ENCODE measurements at regions not wholly inside any gene's neighbourhood (a gene's known extent, or its start where the extent isn't known, plus 50 kb on each side); places are given as distances from the start of the nearest gene placed in this dataset.
A peak's percentile ranks its signal among the peaks of the same experiment; 100 is the strongest.

DNA sequence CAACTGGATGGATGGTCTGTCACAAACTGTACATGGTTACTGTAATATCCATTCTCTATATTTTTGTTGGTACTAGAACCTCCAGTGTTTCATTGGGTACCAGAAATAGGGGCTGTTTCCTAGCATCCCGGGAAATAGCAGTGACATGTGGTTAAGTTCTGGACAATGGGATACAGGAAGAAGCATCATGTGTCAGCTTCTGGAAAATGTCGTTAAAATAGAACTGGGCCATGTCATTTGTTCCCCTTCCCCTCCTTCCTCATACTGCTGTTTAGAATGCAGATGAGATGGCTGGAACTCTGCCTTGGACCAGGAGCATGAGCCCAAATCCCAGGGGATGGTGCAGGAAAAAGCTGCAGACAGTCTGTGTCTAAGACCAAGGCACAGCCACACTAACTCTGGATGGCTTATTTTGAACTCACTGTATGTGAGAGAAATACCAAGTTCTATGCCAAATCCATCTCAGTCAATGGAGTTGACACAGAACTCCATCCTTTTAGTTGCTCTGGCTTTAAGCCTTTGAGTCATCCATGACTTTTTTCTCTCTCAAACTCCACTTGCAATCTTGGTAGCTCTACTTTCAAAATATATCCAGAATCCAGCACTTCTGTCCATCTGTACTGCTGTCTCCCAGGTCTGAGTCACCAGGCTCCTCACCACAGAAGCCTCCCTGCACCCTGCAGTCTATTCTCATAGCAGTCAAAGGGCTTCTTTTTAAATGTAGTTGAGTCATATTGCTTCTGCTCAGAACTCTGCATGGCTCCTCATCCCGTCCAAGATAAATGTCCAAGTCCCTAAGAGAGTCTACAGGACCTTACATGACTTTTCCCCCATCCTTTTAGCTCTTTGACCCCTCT is 184.2 kb downstream of the NSG2 start:
- H3K79me2 ChIP-seq (ENCODE audit: control insufficient read depth, insufficient read depth, low read length): no peaks in the 10 kb centered on the region
- no peak overlapping the region for H2AFZ ChIP-seq (ENCODE audit: low read length)
- peak; percentile 10 to 98 for DNase-seq (ENCODE audit: low read depth in 2 of 2)
- H3K9ac ChIP-seq (ENCODE audit: insufficient read depth, low read length): no peak overlapping the region
- no peaks in the 10 kb centered on the region for H4K20me1 ChIP-seq (ENCODE audit: control insufficient read depth, extremely low read depth, insufficient read depth, low read length)
- H3K27ac ChIP-seq (ENCODE audit: insufficient read depth, low read length): no peak overlapping the region
- no peaks in the 10 kb centered on the region for H3K4me1 ChIP-seq (ENCODE audit: control insufficient read depth, extremely low read depth, insufficient read depth, low read length)
- no peaks in the 10 kb centered on the region for H3K27me3 ChIP-seq (ENCODE audit: control insufficient read depth, insufficient read depth, low read length)
- TF ChIP-seq, protein P1, sequence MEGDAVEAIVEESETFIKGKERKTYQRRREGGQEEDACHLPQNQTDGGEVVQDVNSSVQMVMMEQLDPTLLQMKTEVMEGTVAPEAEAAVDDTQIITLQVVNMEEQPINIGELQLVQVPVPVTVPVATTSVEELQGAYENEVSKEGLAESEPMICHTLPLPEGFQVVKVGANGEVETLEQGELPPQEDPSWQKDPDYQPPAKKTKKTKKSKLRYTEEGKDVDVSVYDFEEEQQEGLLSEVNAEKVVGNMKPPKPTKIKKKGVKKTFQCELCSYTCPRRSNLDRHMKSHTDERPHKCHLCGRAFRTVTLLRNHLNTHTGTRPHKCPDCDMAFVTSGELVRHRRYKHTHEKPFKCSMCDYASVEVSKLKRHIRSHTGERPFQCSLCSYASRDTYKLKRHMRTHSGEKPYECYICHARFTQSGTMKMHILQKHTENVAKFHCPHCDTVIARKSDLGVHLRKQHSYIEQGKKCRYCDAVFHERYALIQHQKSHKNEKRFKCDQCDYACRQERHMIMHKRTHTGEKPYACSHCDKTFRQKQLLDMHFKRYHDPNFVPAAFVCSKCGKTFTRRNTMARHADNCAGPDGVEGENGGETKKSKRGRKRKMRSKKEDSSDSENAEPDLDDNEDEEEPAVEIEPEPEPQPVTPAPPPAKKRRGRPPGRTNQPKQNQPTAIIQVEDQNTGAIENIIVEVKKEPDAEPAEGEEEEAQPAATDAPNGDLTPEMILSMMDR (conservative IDR thresholded peaks at IDR 0.05 in 1 of 2, IDR thresholded peaks at IDR 0.05 in 1 of 2; ENCODE audit: low read depth in 1 of 2, low read length in 2 of 2): no peak
- no peak for TF ChIP-seq EZH2 (IDR thresholded peaks at IDR 0.05; ENCODE audit: low read length, missing control alignments)
- no peaks in the 10 kb centered on the region for H3K36me3 ChIP-seq (ENCODE audit: control insufficient read depth, insufficient read depth, low read length)
- no peaks in the 10 kb centered on the region for H3K9me3 ChIP-seq (ENCODE audit: control insufficient read depth, insufficient read depth, low read depth, low read length)
- no peak overlapping the region for H3K4me3 ChIP-seq (replicated peaks in 1 of 4; ENCODE audit: control extremely low read depth in 1 of 4, insufficient read depth in 1 of 4, low read depth in 3 of 4, low read length in 4 of 4)
- H3K4me2 ChIP-seq (ENCODE audit: extremely low read depth, insufficient read depth, low read length): no peak overlapping the region

GRCh38 chr5:174231956-174232487 is 186.5 kb downstream of the NSG2 start:
- H3K27ac ChIP-seq (ENCODE audit: insufficient read depth, low read length): no peak overlapping the region
- no peaks in the 10 kb centered on the region for H4K20me1 ChIP-seq (ENCODE audit: control insufficient read depth, extremely low read depth, insufficient read depth, low read length)
- no peak for TF ChIP-seq EZH2 (IDR thresholded peaks at IDR 0.05; ENCODE audit: low read length, missing control alignments)
- TF ChIP-seq, protein P1 (conservative IDR thresholded peaks at IDR 0.05 in 1 of 2, IDR thresholded peaks at IDR 0.05 in 1 of 2; ENCODE audit: low read depth in 1 of 2, low read length in 2 of 2): no peak
- H3K36me3 ChIP-seq (ENCODE audit: control insufficient read depth, insufficient read depth, low read length): no peaks in the 10 kb centered on the region
- peak in 1 of 2 donors; percentile 97 for DNase-seq (ENCODE audit: low read depth in 2 of 2)
- no peak overlapping the region for H2AFZ ChIP-seq (ENCODE audit: low read length)
- no peak overlapping the region for H3K9ac ChIP-seq (ENCODE audit: insufficient read depth, low read length)
- no peaks in the 10 kb centered on the region for H3K9me3 ChIP-seq (ENCODE audit: control insufficient read depth, insufficient read depth, low read depth, low read length)
- H3K4me1 ChIP-seq (ENCODE audit: control insufficient read depth, extremely low read depth, insufficient read depth, low read length): no peaks in the 10 kb centered on the region
- no peak overlapping the region for H3K4me3 ChIP-seq (replicated peaks in 1 of 4; ENCODE audit: control extremely low read depth in 1 of 4, insufficient read depth in 1 of 4, low read depth in 3 of 4, low read length in 4 of 4)
- H3K4me2 ChIP-seq (ENCODE audit: extremely low read depth, insufficient read depth, low read length): no peak overlapping the region
- H3K79me2 ChIP-seq (ENCODE audit: control insufficient read depth, insufficient read depth, low read length): no peaks in the 10 kb centered on the region
- H3K27me3 ChIP-seq (ENCODE audit: control insufficient read depth, insufficient read depth, low read length): no peaks in the 10 kb centered on the region

DNA sequence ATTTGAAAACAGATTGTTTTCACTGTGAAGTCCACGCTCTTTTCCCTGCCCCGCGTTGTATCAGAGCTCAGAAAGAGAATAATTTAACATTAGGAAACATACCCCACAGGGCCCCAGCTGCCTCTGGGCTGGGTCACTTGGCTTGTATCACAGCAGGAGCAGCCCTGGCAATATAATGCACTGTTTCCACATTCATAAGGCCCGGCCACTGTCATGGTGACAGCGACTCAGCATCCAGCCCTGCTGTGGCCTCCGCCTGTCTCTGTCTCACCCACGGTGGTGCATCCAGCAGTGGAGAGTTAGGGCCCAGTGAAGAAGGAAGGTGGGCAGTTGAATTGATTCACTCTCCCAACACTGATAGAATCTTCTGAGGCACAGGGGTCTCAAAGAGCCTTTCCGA is 188.9 kb downstream of the NSG2 start:
- Histone ChIP-seq H3K27me3 (ENCODE audit: control insufficient read depth, insufficient read depth, low read length) (no peaks in the 10 kb centered on the region), H3K9ac (ENCODE audit: insufficient read depth, low read length) (no peak overlapping the region), H2AFZ (ENCODE audit: low read length) (no peak overlapping the region), H3K4me2 (ENCODE audit: extremely low read depth, insufficient read depth, low read length) (no peak overlapping the region), H3K4me1 (ENCODE audit: control insufficient read depth, extremely low read depth, insufficient read depth, low read length) (no peaks in the 10 kb centered on the region), H3K4me3 (replicated peaks in 1 of 4; ENCODE audit: control extremely low read depth in 1 of 4, insufficient read depth in 1 of 4, low read depth in 3 of 4, low read length in 4 of 4) (no peak overlapping the region), H3K36me3 (ENCODE audit: control insufficient read depth, insufficient read depth, low read length) (no peaks in the 10 kb centered on the region), H3K27ac (ENCODE audit: insufficient read depth, low read length) (no peak overlapping the region), H3K9me3 (ENCODE audit: control insufficient read depth, insufficient read depth, low read depth, low read length) (no peaks in the 10 kb centered on the region), H3K79me2 (ENCODE audit: control insufficient read depth, insufficient read depth, low read length) (no peaks in the 10 kb centered on the region), H4K20me1 (ENCODE audit: control insufficient read depth, extremely low read depth, insufficient read depth, low read length) (no peaks in the 10 kb centered on the region)
- no peak for DNase-seq (ENCODE audit: low read depth in 2 of 2)
- TF ChIP-seq, protein P1 (conservative IDR thresholded peaks at IDR 0.05 in 1 of 2, IDR thresholded peaks at IDR 0.05 in 1 of 2; ENCODE audit: low read depth in 1 of 2, low read length in 2 of 2): no peak
- TF ChIP-seq EZH2 (IDR thresholded peaks at IDR 0.05; ENCODE audit: low read length, missing control alignments): no peak
